ENCODE measurements at regions not wholly inside any gene's neighbourhood (a gene's known extent, or its start where the extent isn't known, plus 50 kb on each side); places are given as distances from the start of the nearest gene placed in this dataset.

- H3K27ac Mint-ChIP-seq = no peak overlapping the region
- no peaks in the 10 kb centered on the region for H3K27me3 ChIP-seq (ENCODE audit: control insufficient read depth in 2 of 2, insufficient read depth in 2 of 2, low read length in 2 of 2)
- no peaks in the 10 kb centered on the region for H3K36me3 ChIP-seq (ENCODE audit: control insufficient read depth in 2 of 3, insufficient read depth in 3 of 3, low read length in 3 of 3)
- ChIA-PET CTCF (no interaction called here), POLR2A (no interaction called here)
- H3K27ac ChIP-seq (ENCODE audit: low read depth, low read length) = no peak overlapping the region
- peaks cover 0 to 5% (median 0%) of the 10 kb centered on the region in 5 donors for H3K36me3 Mint-ChIP-seq
- H3K27me3 Mint-ChIP-seq = peaks cover 0 to 17% (median 9%) of the 10 kb centered on the region in 5 donors
- H3K9me3 Mint-ChIP-seq = peaks cover 0 to 4% (median 0%) of the 10 kb centered on the region in 11 donors
- ATAC-seq (no peak), DNase-seq (no peak)
- H3K4me3 Mint-ChIP-seq = no peak overlapping the region
- H3K9me3 ChIP-seq (ENCODE audit: control insufficient read depth in 2 of 3, low read length in 3 of 3) = no peaks in the 10 kb centered on the region
- intact Hi-C loops (cut with micrococcal nuclease) = no loop called here
- H3K4me1 Mint-ChIP-seq = no peaks in the 10 kb centered on the region
- H3K4me1 ChIP-seq (ENCODE audit: control insufficient read depth in 2 of 2, insufficient read depth in 2 of 2, low read length in 2 of 2) = no peaks in the 10 kb centered on the region
- H3K4me3 ChIP-seq (ENCODE audit: low read length) = no peak overlapping the region
These were observed 537.9 kb upstream of the RAB6C start for GRCh38 chr2:129441610-129442009.

- ChIA-PET CTCF (no interaction called here), POLR2A (no interaction called here)
- intact Hi-C loops (cut with micrococcal nuclease) = no loop called here
These were observed 536.1 kb upstream of the RAB6C start for GRCh38 chr2:129443235-129443864.

GRCh38 chr2:129443865-129444739 lies 535.4 kb upstream of the RAB6C start:
- H3K9me3 Mint-ChIP-seq = peaks cover 0 to 5% (median 0%) of the 10 kb centered on the region in 11 donors
- intact Hi-C loops (cut with micrococcal nuclease) = no loop called here
- no peaks in the 10 kb centered on the region for H3K4me1 ChIP-seq (ENCODE audit: control insufficient read depth in 2 of 2, insufficient read depth in 2 of 2, low read length in 2 of 2)
- H3K36me3 Mint-ChIP-seq = peaks cover 0 to 5% (median 0%) of the 10 kb centered on the region in 5 donors
- CTCF ChIA-PET = no interaction called here
- no peaks in the 10 kb centered on the region for H3K36me3 ChIP-seq (ENCODE audit: control insufficient read depth in 2 of 3, insufficient read depth in 3 of 3, low read length in 3 of 3)
- no peak overlapping the region for H3K27ac ChIP-seq (ENCODE audit: low read depth, low read length)
- H3K4me3 Mint-ChIP-seq = no peak overlapping the region
- ATAC-seq = no peak
- POLR2A ChIA-PET = no interaction called here
- DNase-seq = no peak
- H3K27me3 ChIP-seq (ENCODE audit: control insufficient read depth in 2 of 2, insufficient read depth in 2 of 2, low read length in 2 of 2) = no peaks in the 10 kb centered on the region
- H3K27ac Mint-ChIP-seq = no peak overlapping the region
- peaks cover 0 to 19% (median 11%) of the 10 kb centered on the region in 5 donors for H3K27me3 Mint-ChIP-seq
- no peaks in the 10 kb centered on the region for H3K4me1 Mint-ChIP-seq
- no peak overlapping the region for H3K4me3 ChIP-seq (ENCODE audit: low read length)
- no peaks in the 10 kb centered on the region for H3K9me3 ChIP-seq (ENCODE audit: control insufficient read depth in 2 of 3, low read length in 3 of 3)

More at GRCh38 chr2:129443235-129443864, 536.1 kb upstream of the RAB6C start:
- no peaks in the 10 kb centered on the region for H3K4me1 ChIP-seq (ENCODE audit: control insufficient read depth in 2 of 2, insufficient read depth in 2 of 2, low read length in 2 of 2)
- H3K9me3 ChIP-seq (ENCODE audit: control insufficient read depth in 2 of 3, low read length in 3 of 3) = no peaks in the 10 kb centered on the region
- no peak overlapping the region for H3K27ac ChIP-seq (ENCODE audit: low read depth, low read length)
- Mint-ChIP-seq H3K27me3 (peaks cover 0 to 17% (median 9%) of the 10 kb centered on the region in 5 donors), H3K4me3 (no peak overlapping the region), H3K9me3 (peaks cover 0 to 4% (median 0%) of the 10 kb centered on the region in 11 donors), H3K4me1 (no peaks in the 10 kb centered on the region), H3K36me3 (peaks cover 0 to 5% (median 0%) of the 10 kb centered on the region in 5 donors), H3K27ac (no peak overlapping the region)
- DNase-seq (no peak), ATAC-seq (no peak)
- no peaks in the 10 kb centered on the region for H3K36me3 ChIP-seq (ENCODE audit: control insufficient read depth in 2 of 3, insufficient read depth in 3 of 3, low read length in 3 of 3)
- H3K27me3 ChIP-seq (ENCODE audit: control insufficient read depth in 2 of 2, insufficient read depth in 2 of 2, low read length in 2 of 2) = no peaks in the 10 kb centered on the region
- no peak overlapping the region for H3K4me3 ChIP-seq (ENCODE audit: low read length)

GRCh38 chr2:129444751-129445150 lies 534.7 kb upstream of the RAB6C start:
- H3K4me1 Mint-ChIP-seq = no peaks in the 10 kb centered on the region
- ChIA-PET CTCF (no interaction called here), POLR2A (no interaction called here)
- H3K4me1 ChIP-seq (ENCODE audit: control insufficient read depth in 2 of 2, insufficient read depth in 2 of 2, low read length in 2 of 2) = no peaks in the 10 kb centered on the region
- H3K4me3 Mint-ChIP-seq = no peak overlapping the region
- peaks cover 0 to 5% (median 0%) of the 10 kb centered on the region in 5 donors for H3K36me3 Mint-ChIP-seq
- no peaks in the 10 kb centered on the region for H3K27me3 ChIP-seq (ENCODE audit: control insufficient read depth in 2 of 2, insufficient read depth in 2 of 2, low read length in 2 of 2)
- peaks cover 0 to 8% (median 0%) of the 10 kb centered on the region in 11 donors for H3K9me3 Mint-ChIP-seq
- H3K36me3 ChIP-seq (ENCODE audit: control insufficient read depth in 2 of 3, insufficient read depth in 3 of 3, low read length in 3 of 3) = no peaks in the 10 kb centered on the region
- H3K4me3 ChIP-seq (ENCODE audit: low read length) = no peak overlapping the region
- H3K27ac ChIP-seq (ENCODE audit: low read depth, low read length) = no peak overlapping the region
- ATAC-seq (no peak), DNase-seq (no peak)
- intact Hi-C loops (cut with micrococcal nuclease) = no loop called here
- no peak overlapping the region for H3K27ac Mint-ChIP-seq
- H3K9me3 ChIP-seq (ENCODE audit: control insufficient read depth in 2 of 3, low read length in 3 of 3) = no peaks in the 10 kb centered on the region
- peaks cover 0 to 21% (median 13%) of the 10 kb centered on the region in 5 donors for H3K27me3 Mint-ChIP-seq

GRCh38 chr2:129456691-129457090 lies 522.8 kb upstream of the RAB6C start:
- ATAC-seq (no peak), DNase-seq (no peak)
- Mint-ChIP-seq H3K36me3 (no peaks in the 10 kb centered on the region), H3K27ac (no peak overlapping the region), H3K9me3 (peaks cover 0 to 8% (median 0%) of the 10 kb centered on the region in 11 donors), H3K4me1 (no peaks in the 10 kb centered on the region), H3K27me3 (peaks cover 0 to 6% (median 0%) of the 10 kb centered on the region in 5 donors), H3K4me3 (no peak overlapping the region)
- Histone ChIP-seq H3K27me3 (ENCODE audit: control insufficient read depth in 2 of 2, insufficient read depth in 2 of 2, low read length in 2 of 2) (no peaks in the 10 kb centered on the region), H3K4me1 (ENCODE audit: control insufficient read depth in 2 of 2, insufficient read depth in 2 of 2, low read length in 2 of 2) (no peaks in the 10 kb centered on the region), H3K27ac (ENCODE audit: low read depth, low read length) (no peak overlapping the region), H3K9me3 (ENCODE audit: control insufficient read depth in 2 of 3, low read length in 3 of 3) (no peaks in the 10 kb centered on the region), H3K4me3 (ENCODE audit: low read length) (no peak overlapping the region), H3K36me3 (ENCODE audit: control insufficient read depth in 2 of 3, insufficient read depth in 3 of 3, low read length in 3 of 3) (no peaks in the 10 kb centered on the region)
- ChIA-PET POLR2A (no interaction called here), CTCF (no interaction called here)
- intact Hi-C loops (cut with micrococcal nuclease) = no loop called here

- DNase-seq (no peak), ATAC-seq (no peak)
- H3K4me3 Mint-ChIP-seq = no peak overlapping the region
These were observed 522.1 kb upstream of the RAB6C start for GRCh38 chr2:129457277-129457818.

More at GRCh38 chr2:129457277-129457818, 522.1 kb upstream of the RAB6C start:
- no peaks in the 10 kb centered on the region for H3K36me3 ChIP-seq (ENCODE audit: control insufficient read depth in 2 of 3, insufficient read depth in 3 of 3, low read length in 3 of 3)
- no peak overlapping the region for H3K27ac ChIP-seq (ENCODE audit: low read depth, low read length)
- no peaks in the 10 kb centered on the region for H3K27me3 ChIP-seq (ENCODE audit: control insufficient read depth in 2 of 2, insufficient read depth in 2 of 2, low read length in 2 of 2)
- Mint-ChIP-seq H3K27me3 (peaks cover 0 to 6% (median 0%) of the 10 kb centered on the region in 5 donors), H3K9me3 (peaks cover 0 to 8% (median 0%) of the 10 kb centered on the region in 11 donors), H3K4me1 (no peaks in the 10 kb centered on the region), H3K27ac (no peak overlapping the region), H3K36me3 (no peaks in the 10 kb centered on the region)
- no peaks in the 10 kb centered on the region for H3K9me3 ChIP-seq (ENCODE audit: control insufficient read depth in 2 of 3, low read length in 3 of 3)
- CTCF ChIA-PET = no interaction called here
- POLR2A ChIA-PET = no interaction called here
- no peaks in the 10 kb centered on the region for H3K4me1 ChIP-seq (ENCODE audit: control insufficient read depth in 2 of 2, insufficient read depth in 2 of 2, low read length in 2 of 2)
- intact Hi-C loops (cut with micrococcal nuclease) = no loop called here
- H3K4me3 ChIP-seq (ENCODE audit: low read length) = no peak overlapping the region

Data from naive thymus-derived CD4-positive, alpha-beta T cell (primary cell).